ENCODE measurements at regions not wholly inside any gene's neighbourhood (a gene's known extent, or its start where the extent isn't known, plus 50 kb on each side); places are given as distances from the start of the nearest gene placed in this dataset.
A peak's percentile ranks its signal among the peaks of the same experiment; 100 is the strongest.

- H3K27me3 ChIP-seq (ENCODE audit: control insufficient read depth in 2 of 2, insufficient read depth in 2 of 2, low read length in 2 of 2), result no peaks in the 10 kb centered on the region; a peak in 1 of 5 replicates
- no peak for ATAC-seq
- WGBS (ENCODE audit: insufficient coverage, low coverage, missing lambda C conversion rate), result 0% methylated on average over 2 of the region's 2 CpGs
- no peak overlapping the region for H3K27ac ChIP-seq (ENCODE audit: extremely low read depth, low read depth, low read length)
- no peak for FAIRE-seq
- ChIA-PET POLR2A (no interaction called here), CTCF (ENCODE audit: low intra/inter-chr PET ratio) (no interaction called here)
- no peak overlapping the region for H3K4me3 ChIP-seq
- no peaks in the 10 kb centered on the region for H3K9me3 ChIP-seq (replicated peaks; ENCODE audit: control insufficient read depth, insufficient read depth, low read depth, low read length)
- in situ Hi-C loops (cut with MboI), result no loop called here
- TF ChIP-seq NCOA6 (IDR thresholded peaks at IDR 0.05) (no peak), MEIS2 (IDR thresholded peaks at IDR 0.05; ENCODE audit: partially characterized antibody) (peak; percentile 48)
- DNase-seq (ENCODE audit: extremely low read depth in 1 of 4, low spot score in 3 of 4), result no peak
- no TSS peak for BruUV-seq (replicated peaks)
- no peaks in the 10 kb centered on the region for H3K36me3 ChIP-seq (ENCODE audit: control insufficient read depth, insufficient read depth, low read length)
- intact Hi-C loops (cut with micrococcal nuclease), result no loop called here
- H3K9ac ChIP-seq (ENCODE audit: insufficient read depth in 1 of 2, low read depth in 2 of 2, low read length in 2 of 2), result no peak overlapping the region
- H4K20me1 ChIP-seq (replicated peaks; ENCODE audit: control insufficient read depth, insufficient read depth, low read length), result no peaks in the 10 kb centered on the region
- H2AFZ ChIP-seq (ENCODE audit: low read depth, low read length), result no peak overlapping the region
- no peaks in the 10 kb centered on the region for H3K79me2 ChIP-seq (ENCODE audit: control insufficient read depth, insufficient read depth, low read length)
- H3K4me2 ChIP-seq (ENCODE audit: insufficient read depth, low read length), result no peak overlapping the region
- no peaks in the 10 kb centered on the region for H3K4me1 ChIP-seq (replicated peaks in 1 of 2; ENCODE audit: control insufficient read depth in 2 of 2, insufficient read depth in 2 of 2, low read length in 2 of 2)
- H3K9me1 ChIP-seq (ENCODE audit: control insufficient read depth, insufficient read depth, low read length), result peaks cover 3% of the 10 kb centered on the region
Observed at GRCh38 chr16:55130911-55131310, 193.1 kb upstream of the IRX6 start.

- H3K4me2 ChIP-seq (ENCODE audit: insufficient read depth, low read length), result no peak overlapping the region
- no peak overlapping the region for H2AFZ ChIP-seq (ENCODE audit: low read depth, low read length)
- in situ Hi-C loops (cut with MboI), result no loop called here
- H3K4me1 ChIP-seq (replicated peaks in 1 of 2; ENCODE audit: control insufficient read depth in 2 of 2, insufficient read depth in 2 of 2, low read length in 2 of 2), result no peaks in the 10 kb centered on the region
- ChIA-PET POLR2A (no interaction called here), CTCF (ENCODE audit: low intra/inter-chr PET ratio) (no interaction called here)
- ATAC-seq (no peak), DNase-seq (ENCODE audit: extremely low read depth in 1 of 4, low spot score in 3 of 4) (no peak), FAIRE-seq (no peak)
- TF ChIP-seq HINFP (tag; conservative IDR thresholded peaks at IDR 0.05; ENCODE audit: low read depth) (no peak), ZNF780A (CRISPR knock-in tag; IDR thresholded peaks at IDR 0.05) (no peak), PBX2 (CRISPR knock-in tag; IDR thresholded peaks at IDR 0.05; ENCODE audit: low read depth) (no peak), PBX2 (tag; conservative IDR thresholded peaks at IDR 0.05; ENCODE audit: low read depth) (no peak), POLR2A (conservative IDR thresholded peaks at IDR 0.05) (no peak), CBX2 (IDR thresholded peaks at IDR 0.05; ENCODE audit: insufficient read depth, low read length, poor library complexity, severe bottlenecking) (no peak)
- 0% methylated on average over 3 of the region's 3 CpGs for WGBS (ENCODE audit: insufficient coverage, low coverage, missing lambda C conversion rate)
- H3K9ac ChIP-seq (ENCODE audit: insufficient read depth in 1 of 2, low read depth in 2 of 2, low read length in 2 of 2), result no peak overlapping the region
- no peak overlapping the region for H3K27ac ChIP-seq (ENCODE audit: extremely low read depth, low read depth, low read length)
- BruUV-seq (replicated peaks), result no TSS peak
- H4K20me1 ChIP-seq (replicated peaks; ENCODE audit: control insufficient read depth, insufficient read depth, low read length), result no peaks in the 10 kb centered on the region
- no peak overlapping the region for H3K4me3 ChIP-seq
- peaks cover 3% of the 10 kb centered on the region for H3K9me1 ChIP-seq (ENCODE audit: control insufficient read depth, insufficient read depth, low read length)
- intact Hi-C loops (cut with micrococcal nuclease), result no loop called here
- no peaks in the 10 kb centered on the region for H3K79me2 ChIP-seq (ENCODE audit: control insufficient read depth, insufficient read depth, low read length)
- H3K9me3 ChIP-seq (replicated peaks; ENCODE audit: control insufficient read depth, insufficient read depth, low read depth, low read length), result no peaks in the 10 kb centered on the region
- no peaks in the 10 kb centered on the region for H3K36me3 ChIP-seq (ENCODE audit: control insufficient read depth, insufficient read depth, low read length)
- H3K27me3 ChIP-seq (ENCODE audit: control insufficient read depth in 2 of 2, insufficient read depth in 2 of 2, low read length in 2 of 2), result no peaks in the 10 kb centered on the region; a peak in 1 of 5 replicates
Observed at GRCh38 chr16:55133654-55134053, 190.3 kb upstream of the IRX6 start.

All from K562 (cell line).